Sigmoid colon (tissue), 6 donors: ENCODE measurements at regions not wholly inside any gene's neighbourhood (a gene's known extent, or its start where the extent isn't known, plus 50 kb on each side); places are given as distances from the start of the nearest gene placed in this dataset.
"Not testable (repeated sequence)": the region's sequence is repeated elsewhere in the genome, so short reads cannot be mapped to it uniquely, and the experiment has no call there.

Source experiments
- DNase-seq: peaks from one replicate; pipeline ENCODE4 v3.0.0-alpha.2; 2019
- H3K27ac ChIP-seq, 4 donors: fragments of 200-600 bp; sonication (generic); one replicate each; pipeline ENCODE4 v1.5.1; 2016 to 2019; ENCODE audit warnings: mild to moderate bottlenecking in 1 of 4
- H3K27me3 ChIP-seq, 3 donors: fragments of 200-600 bp; sonication (generic); one replicate each; pipeline ENCODE4 v1.5.1; 2019; ENCODE audit warnings: mild to moderate bottlenecking in 1 of 3
- H3K36me3 ChIP-seq, 4 donors: fragments of 200-600 bp; sonication (generic); one replicate each; pipeline ENCODE4 v1.5.1; 2016 to 2019
- H3K4me1 ChIP-seq, 4 donors: fragments of 200-600 bp; sonication (generic); one replicate each; pipeline ENCODE4 v1.5.1; 2017 to 2019
- H3K4me3 ChIP-seq, 4 donors: fragments of 200-600 bp; sonication (generic); one replicate each; pipeline ENCODE4 v1.5.1; 2017 to 2019; ENCODE audit warnings: mild to moderate bottlenecking in 2 of 4, moderate library complexity in 1 of 4
- H3K9me3 ChIP-seq, 4 donors: fragments of 200-600 bp in 3 of 4; sonication (generic) in 3 of 4; one replicate each; pipeline versions ENCODE4 v1.5.1 to v1.6.1; 2013 to 2019
- EP300 ChIP-seq, 4 donors: sonication (generic); formaldehyde crosslinking; IDR thresholded peaks; one replicate each; pipeline ENCODE4 v1.6.1; 2017; ENCODE audit warnings: antibody characterized with exemption in 4 of 4
- POLR2A ChIP-seq, 2 donors: fragments of 450-650 bp; IDR thresholded peaks; one replicate each; pipeline ENCODE4 v1.6.1; 2016; ENCODE audit warnings: antibody characterized with exemption in 2 of 2, mild to moderate bottlenecking in 2 of 2, moderate library complexity in 2 of 2
- POLR2AphosphoS5 ChIP-seq, 4 donors: sonication (generic); formaldehyde crosslinking; IDR thresholded peaks; one replicate each; pipeline ENCODE4 v1.6.1; 2017; ENCODE audit warnings: antibody characterized with exemption in 4 of 4
- WGBS, 2 donors: extraction: QIAGEN DNeasy Blood & Tissue Kit; methylation state at CpG; one replicate each; pipeline ENCODE4 v1.1.7; 2013; 5-methylcytosine and 5-hydroxymethylcytosine counted together
- intact Hi-C: fragments of 100-400 bp; cut with DNase I; formaldehyde crosslinking; loops from one replicate; pipeline ENCODE4 v1.15.1; 2023
- TF ChIP-seq, protein P1 (sequence below), 4 experiments: fragments of 450-650 bp in 3 of 4; fragments of 200-600 bp in 1 of 4; IDR thresholded peaks; one replicate each; pipeline ENCODE4 v1.5.1; 2016 to 2019; ENCODE audit warnings: antibody characterized with exemption in 4 of 4, mild to moderate bottlenecking in 3 of 4, moderate library complexity in 2 of 4
- donor health status: healthy with polysubstance abuse.
- donor health status: healthy.

DNA sequence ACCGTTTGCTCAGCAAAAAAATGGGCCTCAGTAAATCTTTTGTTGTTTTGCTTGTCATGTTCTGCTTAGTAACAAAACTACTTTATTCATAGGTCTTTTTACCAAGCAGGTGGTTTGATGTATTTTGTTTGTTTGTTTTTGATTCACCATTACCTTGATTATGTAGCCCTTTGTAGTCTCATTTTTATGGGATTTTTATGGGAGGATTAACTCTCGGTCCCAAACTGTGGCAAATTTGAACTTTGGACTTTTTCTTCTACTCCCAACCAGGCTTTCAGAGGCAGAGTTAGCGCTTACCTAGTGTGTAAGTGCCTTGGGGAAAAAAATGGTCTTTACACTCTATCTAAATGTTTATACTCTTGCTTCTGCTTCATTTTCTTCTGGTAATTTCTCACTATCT, 276.7 kb upstream of the POU1F1 start:
- TF ChIP-seq POLR2AphosphoS5 (IDR thresholded peaks at IDR 0.05) (no peak), EP300 (IDR thresholded peaks at IDR 0.05) (no peak), POLR2A (IDR thresholded peaks at IDR 0.05) (no peak)
- TF ChIP-seq, protein P1, sequence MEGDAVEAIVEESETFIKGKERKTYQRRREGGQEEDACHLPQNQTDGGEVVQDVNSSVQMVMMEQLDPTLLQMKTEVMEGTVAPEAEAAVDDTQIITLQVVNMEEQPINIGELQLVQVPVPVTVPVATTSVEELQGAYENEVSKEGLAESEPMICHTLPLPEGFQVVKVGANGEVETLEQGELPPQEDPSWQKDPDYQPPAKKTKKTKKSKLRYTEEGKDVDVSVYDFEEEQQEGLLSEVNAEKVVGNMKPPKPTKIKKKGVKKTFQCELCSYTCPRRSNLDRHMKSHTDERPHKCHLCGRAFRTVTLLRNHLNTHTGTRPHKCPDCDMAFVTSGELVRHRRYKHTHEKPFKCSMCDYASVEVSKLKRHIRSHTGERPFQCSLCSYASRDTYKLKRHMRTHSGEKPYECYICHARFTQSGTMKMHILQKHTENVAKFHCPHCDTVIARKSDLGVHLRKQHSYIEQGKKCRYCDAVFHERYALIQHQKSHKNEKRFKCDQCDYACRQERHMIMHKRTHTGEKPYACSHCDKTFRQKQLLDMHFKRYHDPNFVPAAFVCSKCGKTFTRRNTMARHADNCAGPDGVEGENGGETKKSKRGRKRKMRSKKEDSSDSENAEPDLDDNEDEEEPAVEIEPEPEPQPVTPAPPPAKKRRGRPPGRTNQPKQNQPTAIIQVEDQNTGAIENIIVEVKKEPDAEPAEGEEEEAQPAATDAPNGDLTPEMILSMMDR (IDR thresholded peaks at IDR 0.05) = no peak

DNA sequence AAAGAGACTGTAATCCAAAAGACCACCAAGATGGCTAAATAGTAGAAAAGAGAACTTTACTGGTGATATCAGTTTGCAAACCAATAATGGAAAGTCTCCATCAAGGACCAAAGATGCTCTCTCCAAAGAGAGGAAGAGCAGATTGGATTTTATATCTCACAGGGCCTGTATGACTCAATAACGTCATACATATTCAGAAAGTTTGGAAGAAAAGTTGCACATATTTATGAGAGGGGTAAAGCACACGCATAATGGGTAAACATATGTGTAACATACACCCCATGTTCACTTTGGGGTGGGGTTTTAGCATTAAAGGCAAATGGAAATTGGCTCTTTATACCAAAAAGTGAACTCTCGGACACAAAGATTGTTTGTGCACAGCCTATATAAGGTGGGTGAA, 274.5 kb upstream of the POU1F1 start:
- intact Hi-C loops = no loop called here
- DNase-seq = no peak
- H3K27ac ChIP-seq = no peak overlapping the region
- TF ChIP-seq POLR2AphosphoS5 (IDR thresholded peaks at IDR 0.05) = no peak
- TF ChIP-seq POLR2A (IDR thresholded peaks at IDR 0.05) = no peak
- no peak for TF ChIP-seq EP300 (IDR thresholded peaks at IDR 0.05)
- TF ChIP-seq, protein P1 (IDR thresholded peaks at IDR 0.05) = no peak
- 88 to 91% methylated on average over 3 of the region's 3 CpGs for WGBS, 2 donors
- no peaks in the 10 kb centered on the region for H3K9me3 ChIP-seq
- no peaks in the 10 kb centered on the region for H3K4me1 ChIP-seq
- no peaks in the 10 kb centered on the region for H3K36me3 ChIP-seq
- no peaks in the 10 kb centered on the region for H3K27me3 ChIP-seq
- H3K4me3 ChIP-seq = no peak overlapping the region

More for the DNA sequence above, 276.7 kb upstream of the POU1F1 start:
- Histone ChIP-seq H3K4me1 (no peaks in the 10 kb centered on the region), H3K27me3 (no peaks in the 10 kb centered on the region), H3K36me3 (no peaks in the 10 kb centered on the region), H3K4me3 (no peak overlapping the region), H3K27ac (no peak overlapping the region), H3K9me3 (no peaks in the 10 kb centered on the region)
- WGBS, 2 donors = 7 to 55% methylated on average over 3 of the region's 3 CpGs
- intact Hi-C loops = no loop called here
- no peak for DNase-seq

DNA sequence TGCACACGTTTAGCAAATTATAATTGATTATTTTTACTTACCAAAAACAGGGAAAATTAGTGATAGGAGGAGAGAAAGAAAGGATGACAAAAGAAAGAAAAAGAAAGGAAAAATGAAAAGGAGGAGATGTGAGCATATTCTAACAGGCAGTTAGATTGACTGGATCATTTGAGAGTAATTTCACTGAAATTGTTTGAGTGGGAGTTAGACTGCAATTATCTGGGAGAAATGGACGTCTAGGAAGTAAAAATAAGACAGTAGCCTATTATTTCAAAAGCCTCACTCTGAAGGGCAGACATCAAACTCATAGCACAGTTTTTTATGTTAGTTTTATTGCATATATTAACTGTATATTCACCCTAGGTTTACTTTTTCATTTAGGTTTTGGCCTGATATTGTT, 272.8 kb upstream of the POU1F1 start:
- Histone ChIP-seq H3K27ac (no peak overlapping the region), H3K4me1 (no peaks in the 10 kb centered on the region), H3K9me3 (no peaks in the 10 kb centered on the region), H3K4me3 (no peak overlapping the region), H3K27me3 (no peaks in the 10 kb centered on the region), H3K36me3 (no peaks in the 10 kb centered on the region)
- intact Hi-C loops = no loop called here
- WGBS, 2 donors = 38 to 63% methylated on average over 2 of the region's 2 CpGs
- TF ChIP-seq EP300 (IDR thresholded peaks at IDR 0.05) (no peak), POLR2A (IDR thresholded peaks at IDR 0.05) (no peak), POLR2AphosphoS5 (IDR thresholded peaks at IDR 0.05) (no peak)
- TF ChIP-seq, protein P1 (IDR thresholded peaks at IDR 0.05) = no peak
- no peak for DNase-seq

DNA sequence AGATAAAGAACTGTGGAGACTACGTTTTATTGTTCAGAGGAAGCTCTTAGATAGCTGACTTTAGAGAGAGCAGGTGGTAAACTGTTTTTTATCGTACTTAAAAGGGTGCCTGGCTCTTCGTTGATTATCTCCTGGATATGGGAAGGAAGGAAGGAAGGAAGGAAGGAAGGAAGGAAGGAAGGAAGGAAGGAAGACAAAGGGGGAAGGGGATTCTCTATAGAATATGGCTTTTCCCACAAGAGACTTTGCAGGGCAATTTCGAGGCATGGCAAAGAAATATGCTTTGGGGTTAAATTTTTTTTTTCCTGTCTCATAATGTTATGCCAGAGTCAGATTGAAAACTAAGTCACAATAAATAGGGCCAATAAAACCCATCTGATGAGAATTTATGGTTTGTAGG, 271.9 kb upstream of the POU1F1 start:
- Histone ChIP-seq H3K27ac (no peak overlapping the region), H3K36me3 (no peaks in the 10 kb centered on the region), H3K9me3 (no peaks in the 10 kb centered on the region), H3K27me3 (no peaks in the 10 kb centered on the region), H3K4me3 (no peak overlapping the region), H3K4me1 (no peaks in the 10 kb centered on the region)
- intact Hi-C loops = no loop called here
- TF ChIP-seq EP300 (IDR thresholded peaks at IDR 0.05) = no peak
- no peak for TF ChIP-seq POLR2A (IDR thresholded peaks at IDR 0.05)
- WGBS, 2 donors = 59 to 74% methylated on average over 4 of the region's 4 CpGs
- DNase-seq = no peak

DNA sequence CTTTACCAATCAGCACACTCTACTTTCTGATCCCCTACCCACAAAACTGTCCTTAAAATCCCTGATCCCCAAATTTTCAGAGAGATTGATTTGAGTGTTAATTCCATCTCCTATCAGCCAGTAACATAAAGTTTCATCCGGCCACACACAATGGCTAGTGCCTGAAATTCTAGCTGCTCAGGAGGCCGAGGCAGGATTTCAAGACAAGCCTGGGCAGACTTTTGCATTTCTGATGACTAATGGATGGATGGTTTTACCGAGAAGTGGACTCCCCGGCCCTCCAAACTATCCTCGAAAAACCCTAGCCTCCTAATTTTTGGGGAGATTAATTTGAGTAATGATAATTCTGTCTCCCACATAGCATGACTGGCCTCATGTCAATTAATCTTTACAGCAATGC, 269.8 kb upstream of the POU1F1 start:
- WGBS, 2 donors = 88 to 92% methylated on average over 5 of the region's 5 CpGs
- H3K27me3 ChIP-seq = no peaks in the 10 kb centered on the region
- no peaks in the 10 kb centered on the region for H3K9me3 ChIP-seq
- TF ChIP-seq POLR2AphosphoS5 (IDR thresholded peaks at IDR 0.05) (no peak), EP300 (IDR thresholded peaks at IDR 0.05) (no peak), POLR2A (IDR thresholded peaks at IDR 0.05) (no peak)
- TF ChIP-seq, protein P1 (IDR thresholded peaks at IDR 0.05) = no peak
- intact Hi-C loops = no loop called here
- no peaks in the 10 kb centered on the region for H3K36me3 ChIP-seq
- H3K27ac ChIP-seq = no peak overlapping the region
- no peaks in the 10 kb centered on the region for H3K4me1 ChIP-seq
- DNase-seq = no peak
- no peak overlapping the region for H3K4me3 ChIP-seq

DNA sequence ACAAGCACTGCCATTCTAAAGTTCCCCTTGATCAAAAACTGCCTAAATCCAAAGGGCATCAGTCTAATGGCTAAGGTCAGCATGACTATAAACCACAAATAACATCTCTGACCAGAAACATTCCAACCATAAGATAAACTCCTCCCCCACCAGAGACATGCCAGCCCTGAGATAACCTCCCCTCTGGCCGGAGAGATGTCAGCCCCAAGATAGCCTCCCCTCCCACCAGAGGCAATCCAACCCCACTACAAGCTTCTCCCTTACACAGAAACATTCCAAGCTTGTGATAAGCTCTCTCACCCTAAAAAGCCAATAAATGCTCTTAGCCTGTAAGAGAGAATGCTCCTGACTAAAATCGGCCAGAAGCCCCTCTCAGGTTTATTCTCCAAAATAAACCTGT, 267.0 kb upstream of the POU1F1 start:
- H3K4me1 ChIP-seq, H3K4me3 ChIP-seq, H3K36me3 ChIP-seq, H3K9me3 ChIP-seq, intact Hi-C loops, H3K27me3 ChIP-seq, H3K27ac ChIP-seq, DNase-seq: not testable (repeated sequence)
- 85% methylated on average over 2 of the region's 2 CpGs for WGBS, 2 donors
